ENCODE measurements at regions not wholly inside any gene's neighbourhood (a gene's known extent, or its start where the extent isn't known, plus 50 kb on each side); places are given as distances from the start of the nearest gene placed in this dataset.

GRCh38 chr4:58553679-58554078 lies 1443.5 kb upstream of the IGFBP7 start:
- DNase-seq (ENCODE audit: low read depth in 2 of 2) = no peak

DNA sequence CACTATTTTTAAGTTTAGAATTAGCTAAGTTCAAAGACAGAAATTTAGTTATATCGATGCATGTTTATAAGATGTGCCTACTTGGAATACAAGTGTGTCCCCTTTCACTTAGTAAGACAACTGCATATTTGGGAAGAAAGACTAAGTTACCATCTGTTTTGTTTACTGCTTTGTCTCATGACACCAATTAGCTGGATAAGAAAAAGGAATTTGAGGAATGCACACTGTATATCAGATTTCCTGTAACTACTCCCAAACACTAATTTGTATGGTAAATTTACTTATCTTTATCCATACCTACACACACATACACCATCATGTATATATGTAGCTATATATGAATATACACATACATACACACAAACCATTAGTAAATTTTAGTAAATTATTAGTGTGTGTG lies 1442.8 kb upstream of the IGFBP7 start:
- no peak for DNase-seq (ENCODE audit: low read depth in 2 of 2)

DNA sequence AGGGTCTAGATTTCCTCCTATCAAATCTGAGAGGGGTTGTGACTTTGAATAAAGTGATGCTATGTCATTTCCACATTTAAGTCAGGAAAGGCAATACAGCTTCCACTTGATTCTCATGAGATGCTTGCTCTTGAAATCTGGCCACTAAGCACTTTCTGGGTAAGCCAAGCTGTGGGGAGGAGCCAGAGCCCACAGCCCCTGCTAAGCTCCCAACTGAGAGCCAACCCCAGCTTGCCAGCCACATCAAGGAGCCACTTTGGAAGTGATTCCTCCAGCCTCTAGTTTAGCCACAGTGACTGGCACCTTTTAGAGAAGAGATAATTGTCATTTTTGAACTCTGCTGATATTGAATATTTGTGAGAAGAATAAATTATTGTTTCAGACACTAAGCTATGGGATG lies 1441.5 kb upstream of the IGFBP7 start:
- DNase-seq (ENCODE audit: low read depth in 2 of 2) = no peak

- no peak for DNase-seq (ENCODE audit: low read depth in 2 of 2)
Observed at GRCh38 chr4:58543465-58543864, 1433.3 kb upstream of the IGFBP7 start.

DNA sequence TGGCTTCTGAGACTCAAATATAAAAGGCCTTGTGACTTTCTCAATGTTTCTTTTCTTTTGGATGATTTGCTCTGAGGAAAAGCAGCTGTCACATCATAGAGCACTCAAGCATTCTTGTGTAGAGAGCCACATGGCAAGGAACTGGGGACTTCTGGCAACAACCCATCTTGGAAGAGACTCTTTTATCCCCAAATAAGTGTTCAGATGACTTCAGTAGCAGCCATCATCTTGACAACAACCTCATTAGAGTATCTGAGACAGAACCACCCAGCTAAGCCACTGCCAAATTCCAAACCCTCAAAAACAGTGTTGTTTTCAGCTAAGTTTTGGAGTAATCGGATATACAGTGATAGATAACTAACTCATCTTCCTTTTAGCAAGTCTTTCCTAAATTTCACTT lies 1431.7 kb upstream of the IGFBP7 start:
- no peak for DNase-seq (ENCODE audit: low read depth in 2 of 2)

- DNase-seq (ENCODE audit: low read depth in 2 of 2) = no peak
Observed at GRCh38 chr4:58522765-58523382, 1412.7 kb upstream of the IGFBP7 start.

- no peak for DNase-seq (ENCODE audit: low read depth in 2 of 2)
Observed at GRCh38 chr4:58515226-58515625, 1405.0 kb upstream of the IGFBP7 start.

GRCh38 chr4:58514299-58514698 lies 1404.1 kb upstream of the IGFBP7 start:
- no peak for DNase-seq (ENCODE audit: low read depth in 2 of 2)

- no peak for DNase-seq (ENCODE audit: low read depth in 2 of 2)
Observed at GRCh38 chr4:58510652-58511051, 1400.5 kb upstream of the IGFBP7 start.

- DNase-seq (ENCODE audit: low read depth in 2 of 2) = no peak
Observed at GRCh38 chr4:58507079-58507478, 1396.9 kb upstream of the IGFBP7 start.

GRCh38 chr4:58502839-58503238 lies 1392.7 kb upstream of the IGFBP7 start:
- DNase-seq (ENCODE audit: low read depth in 2 of 2) = no peak

DNA sequence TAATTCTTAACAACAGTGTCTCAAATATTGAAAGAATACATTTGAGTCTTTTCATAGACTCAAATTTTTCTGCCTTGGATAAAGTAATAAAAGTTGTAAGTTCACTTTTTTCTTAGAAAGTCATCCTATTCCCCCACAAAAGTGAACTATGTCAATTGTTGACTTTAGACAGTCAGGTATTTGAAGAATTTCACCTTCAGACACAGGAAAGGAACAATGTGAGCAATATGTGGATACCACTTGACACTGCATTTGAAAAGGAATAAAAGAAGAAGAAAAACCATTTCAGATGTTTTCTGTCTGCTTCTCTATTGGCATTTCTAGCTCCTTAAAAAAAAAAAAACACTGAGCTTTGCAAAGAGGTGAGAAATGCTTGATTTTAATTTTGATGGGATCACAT lies 1389.0 kb upstream of the IGFBP7 start:
- no peak for DNase-seq (ENCODE audit: low read depth in 2 of 2)

GRCh38 chr4:58491620-58492019 lies 1381.4 kb upstream of the IGFBP7 start:
- DNase-seq (ENCODE audit: low read depth in 2 of 2) = no peak

DNA sequence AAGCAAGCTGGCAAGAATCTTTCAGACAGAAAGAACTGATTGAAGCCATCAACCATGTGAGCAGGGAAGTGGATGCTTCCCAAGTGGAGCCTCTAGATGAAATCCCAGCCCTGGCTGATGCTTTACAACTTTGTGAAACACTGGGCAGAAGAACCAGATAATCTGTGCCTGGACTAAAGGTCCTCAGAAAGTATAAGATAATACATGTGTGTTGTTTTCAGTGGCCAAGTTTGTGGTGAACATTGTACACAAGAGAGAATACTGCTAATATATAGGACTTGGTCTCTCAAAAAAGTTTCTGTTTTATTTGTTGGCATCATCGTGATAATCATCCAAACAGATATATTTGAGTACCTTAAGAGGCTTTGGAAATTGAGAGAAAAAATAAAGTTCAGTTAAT lies 1367.8 kb upstream of the IGFBP7 start:
- no peak for DNase-seq (ENCODE audit: low read depth in 2 of 2)

GRCh38 chr4:58477513-58477912 lies 1367.3 kb upstream of the IGFBP7 start:
- DNase-seq (ENCODE audit: low read depth in 2 of 2) = no peak

- no peak for DNase-seq (ENCODE audit: low read depth in 2 of 2)
Observed at GRCh38 chr4:58475097-58475496, 1364.9 kb upstream of the IGFBP7 start.

- no peak for DNase-seq (ENCODE audit: low read depth in 2 of 2)
Observed at GRCh38 chr4:58465031-58465430, 1354.8 kb upstream of the IGFBP7 start.

DNA sequence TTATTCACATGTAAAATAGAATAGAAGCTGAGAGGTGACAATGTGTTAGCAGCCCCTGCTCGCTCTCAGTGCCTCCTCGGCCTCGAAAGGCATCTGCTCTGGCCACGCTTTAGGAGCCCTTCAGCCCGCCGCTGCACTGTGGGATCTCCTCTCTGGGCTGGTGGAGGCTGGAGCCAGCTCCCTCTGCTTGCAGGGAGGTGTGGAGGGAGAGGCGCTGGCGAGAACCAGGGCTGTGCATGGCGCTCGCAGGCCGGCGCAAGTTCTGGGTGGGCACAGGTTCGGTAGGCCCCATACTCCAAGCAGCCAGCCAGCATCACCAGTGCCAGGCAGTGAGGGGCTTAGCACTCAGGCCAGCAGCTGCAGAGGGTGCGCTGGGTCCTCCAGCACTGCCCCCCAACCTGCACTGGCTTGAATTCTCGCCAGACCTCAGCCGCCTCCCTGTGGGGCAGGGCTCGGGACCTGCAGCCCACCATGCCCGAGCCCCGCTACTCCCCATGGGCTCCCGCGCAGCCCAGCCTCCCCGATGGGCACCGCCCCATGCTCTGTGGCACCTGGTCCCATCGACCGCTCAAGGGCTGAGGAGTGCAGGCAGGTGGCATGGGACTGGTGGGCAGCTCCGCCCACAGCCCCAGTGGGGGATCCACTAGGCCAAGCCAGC lies 1346.7 kb upstream of the IGFBP7 start:
- DNase-seq (ENCODE audit: low read depth in 2 of 2) = no peak

DNA sequence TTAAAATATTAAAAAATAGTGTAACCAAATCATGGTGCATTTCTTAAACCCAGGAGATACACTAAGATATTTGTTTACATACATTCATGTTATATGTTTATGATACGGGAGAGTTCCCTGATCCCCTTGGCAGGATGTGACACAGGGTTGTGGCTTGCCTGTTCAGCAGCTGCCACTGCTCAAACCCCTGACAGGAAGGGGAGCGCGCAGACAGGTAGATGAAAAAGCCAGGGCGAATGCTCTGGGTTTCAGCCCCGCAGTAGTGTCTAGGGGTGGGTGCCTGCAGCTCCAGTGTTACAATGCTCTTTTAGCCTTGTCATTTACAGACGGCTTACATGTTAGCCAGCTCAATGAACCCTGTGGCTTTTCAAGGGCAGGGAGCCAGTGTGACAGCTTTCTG lies 1343.8 kb upstream of the IGFBP7 start:
- no peak for DNase-seq (ENCODE audit: low read depth in 2 of 2)

GRCh38 chr4:58451707-58452106 lies 1341.5 kb upstream of the IGFBP7 start:
- no peak for DNase-seq (ENCODE audit: low read depth in 2 of 2)

- DNase-seq (ENCODE audit: low read depth in 2 of 2) = no peak
Observed at GRCh38 chr4:58435871-58436270, 1325.7 kb upstream of the IGFBP7 start.

GRCh38 chr4:58413849-58414248 lies 1303.7 kb upstream of the IGFBP7 start:
- DNase-seq (ENCODE audit: low read depth in 2 of 2) = no peak

DNA sequence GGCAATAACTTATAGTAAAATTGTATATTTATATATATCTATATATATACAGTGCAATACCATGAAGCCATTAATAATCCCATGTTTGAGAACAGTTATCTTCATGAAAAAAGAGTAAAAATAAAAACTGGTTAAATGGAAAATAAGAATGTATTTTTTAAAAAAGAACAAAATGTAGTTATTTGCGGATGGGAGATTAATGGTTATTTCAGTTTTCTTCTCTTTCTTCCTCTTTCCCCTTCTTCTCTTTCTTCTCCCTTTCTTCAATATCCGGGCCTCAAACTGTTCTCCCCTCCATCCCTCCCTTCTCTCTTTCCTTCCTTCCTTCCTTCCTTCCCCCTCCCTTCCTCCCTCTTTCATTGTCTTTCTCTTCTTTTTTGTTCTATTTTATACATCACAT lies 1301.7 kb upstream of the IGFBP7 start:
- no peak for DNase-seq (ENCODE audit: low read depth in 2 of 2)

DNA sequence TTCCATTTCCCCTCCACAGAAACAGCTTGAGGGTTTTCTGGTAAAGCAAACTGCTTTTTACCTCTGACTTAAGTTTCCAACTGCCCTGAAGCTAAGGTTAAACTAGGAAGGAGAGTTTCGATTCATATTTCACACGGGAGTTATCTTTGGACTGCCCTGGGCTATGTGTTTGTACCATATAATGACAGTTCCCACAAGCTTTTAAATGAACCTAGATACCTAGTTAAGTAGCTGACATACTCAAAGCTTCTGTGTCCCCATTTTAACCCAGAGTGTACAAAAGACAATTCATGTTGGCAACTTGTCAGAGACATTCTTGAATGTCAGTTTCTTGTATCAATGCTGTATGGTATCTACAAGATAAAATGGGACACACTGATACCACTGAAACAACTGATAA lies 1296.6 kb upstream of the IGFBP7 start:
- no peak for DNase-seq (ENCODE audit: low read depth in 2 of 2)
